Endometrium (tissue), 2 donors: ENCODE measurements at regions not wholly inside any gene's neighbourhood (a gene's known extent, or its start where the extent isn't known, plus 50 kb on each side); places are given as distances from the start of the nearest gene placed in this dataset.
A peak's percentile ranks its signal among the peaks of the same experiment; 100 is the strongest.
"Not testable (repeated sequence)": the region's sequence is repeated elsewhere in the genome, so short reads cannot be mapped to it uniquely, and the experiment has no call there.

Experiments
- FAIRE-seq: peaks from 2 replicates; lab custom pipeline; 2012; peaks lifted over from hg19 to GRCh38; lab: Jason Lieb, UNC
- donor health status: control.
- donor health status: control.

DNA sequence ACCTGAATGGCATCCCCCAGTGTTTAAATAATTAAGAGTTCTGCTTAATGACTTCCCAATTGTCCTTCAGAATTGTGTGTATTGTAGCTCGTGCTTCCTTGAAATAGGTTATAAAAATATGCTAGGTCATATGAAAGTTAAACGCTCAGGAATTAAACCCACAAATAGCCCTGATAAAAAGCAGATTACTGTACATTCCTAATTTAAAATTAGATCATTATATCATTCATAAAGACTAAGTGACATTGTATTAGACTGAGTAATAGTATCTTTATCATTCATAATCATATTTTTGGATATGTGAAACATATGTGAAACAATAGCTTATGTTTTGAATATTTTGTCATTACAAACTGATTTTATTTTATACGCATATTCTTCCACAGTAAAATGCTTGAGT is 1706.7 kb downstream of the HACE1 start:
- no peak for FAIRE-seq

DNA sequence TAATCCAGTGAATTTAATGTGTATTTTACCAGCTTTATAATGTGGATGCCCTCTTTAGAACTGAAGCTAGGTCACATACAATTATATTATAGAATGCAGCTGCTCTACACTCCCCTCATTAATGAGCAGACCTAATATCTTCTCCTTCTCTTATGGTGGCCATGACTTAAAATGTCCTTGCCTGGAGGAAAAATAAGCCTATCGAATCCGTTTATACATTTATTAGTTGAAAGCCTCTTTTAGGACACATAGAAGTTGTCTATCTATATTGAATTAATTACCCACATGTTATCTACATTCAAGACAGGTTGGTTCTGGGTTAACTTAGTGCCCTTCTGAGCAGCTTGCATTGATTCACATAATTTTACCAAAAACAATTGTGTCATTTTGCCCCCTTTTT is 1716.8 kb downstream of the HACE1 start:
- no peak for FAIRE-seq

GRCh38 chr6:103140308-103141027 is 1719.3 kb downstream of the HACE1 start:
- FAIRE-seq = no peak

GRCh38 chr6:103139377-103139776 is 1720.3 kb downstream of the HACE1 start:
- no peak for FAIRE-seq

DNA sequence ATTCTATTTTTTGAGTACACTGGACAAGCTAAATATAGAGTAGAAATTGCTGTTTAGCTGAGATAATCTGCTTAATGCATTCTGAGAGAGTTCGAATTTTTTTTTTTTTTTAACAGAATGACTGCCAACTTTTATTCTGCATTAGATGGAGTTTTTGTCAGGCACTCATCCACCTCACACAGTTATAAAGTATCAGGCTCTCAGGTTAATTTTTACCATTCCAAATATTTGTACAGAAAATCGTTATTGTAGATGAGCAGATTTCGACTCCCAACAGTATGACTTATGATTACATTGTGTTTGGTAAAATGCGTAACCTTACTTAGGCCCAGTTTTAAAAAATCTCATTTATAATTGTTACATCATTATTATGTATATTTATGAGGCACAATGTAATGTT is 1731.0 kb downstream of the GRIK2 start:
- FAIRE-seq = no peak

DNA sequence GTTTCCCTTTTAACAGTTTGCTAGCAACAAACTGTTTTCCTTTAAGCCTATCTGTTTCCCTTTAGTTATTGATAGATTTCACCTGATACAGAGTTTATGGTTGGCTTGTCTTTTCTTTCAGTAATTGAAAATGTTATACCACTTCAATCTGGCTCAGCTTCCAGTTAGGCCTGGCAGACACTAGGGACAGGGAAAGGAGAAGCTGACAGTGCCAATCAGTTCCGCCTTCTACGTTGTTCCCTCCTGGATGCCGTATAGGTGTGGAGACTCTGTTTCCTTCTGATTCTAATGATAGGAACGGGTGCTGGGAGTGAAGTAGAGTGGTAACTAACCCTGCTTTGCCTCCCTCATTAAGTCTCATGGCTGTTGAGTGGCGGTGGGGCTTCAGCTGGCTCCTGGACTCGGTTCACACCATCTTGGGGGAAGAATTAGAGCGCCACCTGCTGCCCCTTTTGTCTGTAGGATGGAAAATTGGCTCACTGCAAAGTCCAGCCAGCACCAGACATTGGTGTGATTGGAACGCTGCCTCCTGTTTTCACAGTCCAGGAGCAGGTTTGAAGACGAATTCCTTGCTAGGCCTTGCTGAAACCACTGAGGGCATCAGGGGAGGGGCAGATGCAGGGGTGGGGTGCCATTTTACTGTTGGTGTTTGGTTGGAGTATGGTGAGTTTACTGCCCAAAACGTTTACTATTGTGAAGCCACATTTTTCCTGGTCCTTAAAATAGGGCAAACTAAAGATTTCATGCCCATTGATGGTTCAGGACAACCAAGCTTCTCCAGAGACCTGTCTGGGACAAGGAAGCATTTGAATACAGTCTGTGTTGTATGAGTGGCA is 1729.5 kb downstream of the GRIK2 start:
- FAIRE-seq = no peak

GRCh38 chr6:103119056-103119455 is 1725.5 kb downstream of the GRIK2 start:
- no peak for FAIRE-seq

DNA sequence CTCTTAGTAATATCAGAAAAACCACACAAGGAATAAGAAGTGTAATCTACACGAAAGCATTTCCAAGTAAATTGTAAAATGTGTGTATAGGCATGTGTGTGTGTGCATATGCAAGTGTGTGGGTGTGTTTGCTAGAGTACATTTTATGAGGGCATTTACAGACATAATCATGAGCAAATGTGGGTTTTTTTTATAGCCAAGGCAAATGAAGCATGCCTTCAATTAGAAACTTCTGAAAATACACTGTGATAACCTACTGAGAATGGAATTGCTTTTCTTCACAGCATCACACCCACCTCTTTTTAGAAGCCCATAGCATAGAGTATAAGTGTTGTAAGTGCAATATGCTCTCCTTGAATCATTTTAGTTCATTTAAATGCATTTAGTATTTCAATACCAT is 1721.1 kb downstream of the GRIK2 start:
- no peak for FAIRE-seq

- no peak for FAIRE-seq
Measured at GRCh38 chr6:103113416-103113815, 1719.9 kb downstream of the GRIK2 start.

DNA sequence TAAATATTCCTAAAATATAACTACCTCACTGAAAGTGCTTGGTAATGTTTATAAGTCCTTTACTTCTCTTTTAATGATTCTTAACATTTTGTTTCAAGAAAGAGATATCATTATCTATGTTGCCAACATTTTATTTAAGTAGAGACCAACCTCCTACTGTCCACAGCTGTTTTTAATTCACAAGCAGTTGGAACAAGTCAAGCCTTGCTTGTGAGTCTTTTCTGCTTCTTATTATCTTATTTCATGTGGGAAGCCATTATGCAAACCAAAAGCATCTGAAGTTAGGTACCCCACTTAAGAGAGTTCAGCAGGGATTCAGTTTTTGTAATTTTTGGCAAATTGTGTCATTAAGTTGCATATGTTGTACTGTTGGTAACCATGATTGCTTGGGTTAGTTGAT is 1714.5 kb downstream of the GRIK2 start:
- FAIRE-seq = peak; percentile 35

GRCh38 chr6:103105686-103106085 is 1712.2 kb downstream of the GRIK2 start:
- FAIRE-seq = no peak

- no peak for FAIRE-seq
Measured at GRCh38 chr6:103101267-103101666, 1707.8 kb downstream of the GRIK2 start.

DNA sequence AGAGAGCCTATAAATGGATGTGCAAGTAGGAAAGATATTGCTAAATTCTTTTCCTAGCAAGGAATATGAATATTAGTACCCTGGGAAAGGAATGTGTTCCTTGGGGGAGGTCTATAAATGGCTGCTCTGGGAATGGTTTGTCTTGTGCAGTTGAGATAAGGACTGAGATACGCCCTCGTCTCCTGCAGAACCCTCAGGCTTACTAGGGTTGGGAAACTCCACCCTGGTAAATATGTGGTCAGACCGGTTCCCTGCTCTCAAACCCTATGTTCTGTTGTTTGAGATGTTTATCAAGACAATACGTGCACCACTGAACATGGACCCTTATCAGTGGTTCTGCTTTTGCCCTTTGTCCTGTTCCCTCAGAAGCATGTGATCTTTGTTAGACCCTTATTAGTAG is 1698.9 kb downstream of the GRIK2 start:
- FAIRE-seq = not testable (repeated sequence)

DNA sequence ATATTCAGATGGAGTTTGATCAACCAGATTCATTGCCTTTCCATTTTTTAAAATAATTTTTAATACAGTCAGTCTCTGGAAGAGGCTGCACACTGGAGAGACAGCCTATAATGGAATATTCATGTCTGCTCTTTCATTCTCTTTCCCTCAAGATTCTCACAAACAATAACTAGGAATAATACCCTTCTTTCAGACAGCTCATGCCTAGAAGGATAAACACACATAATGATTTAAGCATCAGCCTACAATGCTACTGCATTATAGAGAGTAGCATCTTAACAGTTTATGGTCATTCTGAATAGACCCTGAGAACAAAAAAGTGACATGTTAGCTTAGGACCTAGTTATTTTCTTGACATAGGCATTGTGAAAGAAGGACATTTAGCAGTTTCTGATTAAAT is 1692.3 kb downstream of the GRIK2 start:
- no peak for FAIRE-seq

DNA sequence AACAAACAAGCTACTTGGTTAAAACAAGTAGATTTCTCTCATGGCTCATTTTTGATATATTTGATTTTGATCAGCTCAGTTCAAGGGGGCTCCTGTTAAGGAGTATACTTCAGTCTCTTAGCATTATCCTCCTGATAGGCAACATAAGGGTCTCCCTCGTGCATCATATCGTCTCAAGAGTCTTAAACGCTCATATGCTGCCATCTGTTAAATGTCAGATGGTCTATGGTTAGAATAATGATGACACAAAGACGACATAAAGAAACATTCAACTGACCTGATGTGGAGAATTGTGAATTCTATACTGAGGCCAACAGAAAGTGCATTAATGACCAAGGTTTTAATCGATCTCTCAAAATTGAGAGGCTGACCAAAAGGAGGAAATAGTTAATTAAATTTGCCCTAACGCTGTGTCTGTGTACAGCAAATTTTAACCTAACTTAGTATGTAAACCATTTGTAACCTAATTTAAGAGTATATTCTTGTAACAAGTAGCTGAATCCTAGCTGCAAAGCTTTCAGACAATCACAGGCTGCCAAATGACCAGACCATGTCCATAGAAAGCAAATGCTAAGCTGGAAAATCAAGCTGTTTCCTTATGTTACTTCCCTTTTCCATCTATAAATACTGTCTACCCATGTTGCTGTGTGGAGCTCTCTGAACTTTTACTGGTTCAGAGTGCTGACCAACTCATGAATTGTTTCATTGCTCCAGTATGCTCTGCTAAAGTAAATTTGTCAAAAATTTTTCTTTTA is 1688.5 kb downstream of the GRIK2 start:
- no peak for FAIRE-seq

DNA sequence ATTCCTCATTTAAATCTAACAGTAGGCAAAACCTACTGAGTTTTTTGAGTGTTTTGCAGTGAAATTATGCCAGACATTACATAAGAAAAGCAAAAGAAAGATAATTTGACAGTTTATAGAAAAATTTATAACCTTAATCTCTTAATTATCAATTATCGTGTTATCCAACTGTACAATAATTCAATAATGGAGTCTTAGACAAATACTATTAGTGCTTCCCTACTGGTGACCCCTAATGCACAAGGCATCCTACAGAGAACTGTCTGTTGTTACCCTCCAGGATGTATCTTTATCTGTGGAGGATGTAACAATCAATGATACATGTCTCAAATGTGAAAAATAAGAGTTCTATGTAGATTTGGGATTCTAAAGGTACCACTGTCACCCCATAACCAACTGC is 1687.6 kb downstream of the GRIK2 start:
- FAIRE-seq = no peak

DNA sequence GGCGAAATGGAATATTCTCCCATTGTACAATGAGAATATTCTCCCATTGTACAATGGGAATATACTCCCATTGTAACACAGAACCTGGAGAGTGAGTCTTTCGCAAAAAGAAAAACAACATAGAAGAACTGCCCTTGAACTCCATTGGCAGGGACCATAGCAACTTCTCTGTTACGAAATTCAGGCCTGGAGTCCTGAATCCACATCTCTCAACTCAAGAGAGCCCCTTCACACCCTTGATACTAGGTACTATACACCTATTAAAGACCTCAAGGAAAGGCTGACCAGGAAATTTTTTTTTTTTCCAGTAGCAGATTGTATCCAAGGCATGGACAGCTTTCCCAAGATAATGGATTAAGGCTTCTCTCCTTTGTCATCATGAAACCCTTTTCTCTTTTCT is 1687.0 kb downstream of the GRIK2 start:
- FAIRE-seq = no peak

GRCh38 chr6:103079867-103080266 is 1686.4 kb downstream of the GRIK2 start:
- FAIRE-seq = no peak

GRCh38 chr6:103062136-103062535 is 1668.6 kb downstream of the GRIK2 start:
- FAIRE-seq = no peak

GRCh38 chr6:103047567-103047966 is 1654.1 kb downstream of the GRIK2 start:
- no peak for FAIRE-seq

- FAIRE-seq = no peak
Measured at GRCh38 chr6:103042336-103042735, 1648.8 kb downstream of the GRIK2 start.

- FAIRE-seq = no peak
Measured at GRCh38 chr6:103036846-103037245, 1643.3 kb downstream of the GRIK2 start.
